GM18502 (cell line): ENCODE measurements at regions not wholly inside any gene's neighbourhood (a gene's known extent, or its start where the extent isn't known, plus 50 kb on each side); places are given as distances from the start of the nearest gene placed in this dataset.
"Not testable (repeated sequence)": the region's sequence is repeated elsewhere in the genome, so short reads cannot be mapped to it uniquely, and the experiment has no call there.

Experiments
- ATAC-seq: cut with Tn5 transposase; IDR thresholded peaks from one replicate; pipeline ENCODE4 v1.9.1; 2021; ENCODE audit warnings: mild to moderate bottlenecking; ENCODE audit not compliant: unreplicated experiment, poor library complexity

DNA sequence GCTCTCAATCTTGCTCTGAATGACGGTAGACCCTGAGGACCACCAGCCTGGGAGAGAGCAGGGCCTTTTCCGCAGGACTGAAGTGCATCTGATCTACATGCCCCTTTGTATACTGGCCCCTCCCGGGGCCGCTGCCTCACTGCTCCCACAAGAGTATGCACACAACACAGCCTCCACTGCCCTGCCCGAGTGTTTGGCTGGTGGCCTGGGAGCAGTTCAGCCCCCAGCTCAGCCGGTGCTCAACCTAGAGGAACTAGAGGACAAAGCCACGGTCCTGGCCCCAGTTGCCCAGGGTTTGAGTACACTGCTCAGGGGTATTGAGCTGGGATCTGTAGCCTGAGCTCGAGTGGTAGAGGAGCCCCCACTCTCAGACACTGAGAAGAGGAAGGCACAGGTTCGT is 118.9 kb upstream of the CAB39 start:
- no peak for ATAC-seq

DNA sequence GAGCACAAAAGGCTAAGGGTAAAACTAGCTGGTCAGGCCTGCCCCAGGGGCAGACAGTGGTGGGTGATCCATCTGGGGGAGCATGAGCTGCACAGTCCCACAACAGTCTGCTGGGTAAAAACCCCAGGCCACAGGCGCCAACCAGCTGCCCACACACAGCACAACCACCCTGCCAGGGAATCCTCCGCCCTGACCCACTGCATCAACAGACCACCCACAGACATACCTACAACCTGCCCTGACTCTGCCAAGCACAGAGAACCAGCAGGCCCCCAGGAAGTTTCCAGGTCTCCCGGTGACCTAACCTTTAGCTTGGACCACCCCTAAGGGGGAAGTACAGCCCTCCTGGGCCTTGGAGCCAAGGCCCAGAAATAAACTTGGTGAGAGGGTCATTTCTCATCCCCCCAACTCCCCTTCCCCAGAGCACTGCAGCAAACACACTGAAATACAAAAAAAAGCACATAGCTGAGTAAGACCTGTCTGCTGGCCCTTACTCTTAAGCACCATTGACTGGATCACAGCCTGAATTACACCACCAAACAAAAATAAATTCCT is 118.3 kb upstream of the CAB39 start:
- ATAC-seq, result no peak

DNA sequence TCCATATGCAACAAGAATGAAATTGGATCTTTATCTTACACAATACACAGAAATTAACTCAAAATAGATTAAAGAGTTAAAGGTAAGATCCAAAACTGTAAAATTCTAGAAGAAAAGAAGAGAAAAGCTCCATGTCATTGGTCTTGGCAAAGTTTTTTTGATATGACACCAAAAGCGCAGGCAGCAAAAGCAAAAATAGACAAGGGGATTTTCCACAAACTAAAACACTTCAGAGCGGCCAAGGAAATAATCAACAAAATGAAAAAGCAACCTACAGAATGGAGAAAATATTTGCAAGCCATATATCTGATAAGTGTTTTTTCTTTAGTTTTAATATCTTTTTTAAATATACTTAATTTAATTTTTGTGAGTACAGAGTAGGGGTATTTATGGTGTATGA is 112.8 kb upstream of the CAB39 start:
- ATAC-seq, result no peak

DNA sequence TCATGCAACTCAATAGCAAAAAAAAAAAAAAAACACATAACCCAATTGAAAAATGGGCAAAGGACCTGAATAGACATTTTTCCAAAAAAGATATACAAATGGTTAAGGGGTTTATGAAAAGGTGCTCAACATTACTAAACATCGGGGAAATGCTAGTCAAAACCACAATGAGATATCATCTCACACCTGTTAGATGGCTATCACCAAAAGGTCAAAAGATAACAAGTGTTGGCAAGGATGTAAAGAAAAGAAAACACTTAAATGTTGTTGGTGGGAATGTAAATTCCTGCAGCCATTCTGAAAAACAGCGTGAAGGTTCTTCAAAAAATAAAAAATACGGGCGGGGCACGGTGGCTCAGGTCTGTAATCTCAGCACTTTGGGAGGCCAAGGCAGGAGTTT is 112.4 kb upstream of the CAB39 start:
- ATAC-seq, result no peak

DNA sequence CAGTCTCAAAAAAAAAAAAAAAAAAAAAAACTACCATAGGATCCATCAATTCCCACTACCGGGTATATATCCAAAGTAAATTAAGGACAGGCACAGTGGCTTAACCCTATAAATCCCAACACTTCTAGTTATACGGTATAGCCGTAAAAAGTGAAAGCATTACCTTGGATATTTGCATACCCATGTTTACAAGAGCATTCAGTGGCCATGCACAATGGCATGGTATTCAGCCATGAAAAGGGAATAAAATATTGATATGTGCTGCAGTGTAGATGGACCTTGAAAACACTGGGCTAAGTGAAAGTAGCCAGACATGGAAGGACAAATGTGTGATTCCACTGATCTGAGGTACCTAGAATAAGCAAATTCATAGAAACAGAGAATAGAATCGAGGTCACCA is 111.8 kb upstream of the CAB39 start:
- ATAC-seq, result no peak

DNA sequence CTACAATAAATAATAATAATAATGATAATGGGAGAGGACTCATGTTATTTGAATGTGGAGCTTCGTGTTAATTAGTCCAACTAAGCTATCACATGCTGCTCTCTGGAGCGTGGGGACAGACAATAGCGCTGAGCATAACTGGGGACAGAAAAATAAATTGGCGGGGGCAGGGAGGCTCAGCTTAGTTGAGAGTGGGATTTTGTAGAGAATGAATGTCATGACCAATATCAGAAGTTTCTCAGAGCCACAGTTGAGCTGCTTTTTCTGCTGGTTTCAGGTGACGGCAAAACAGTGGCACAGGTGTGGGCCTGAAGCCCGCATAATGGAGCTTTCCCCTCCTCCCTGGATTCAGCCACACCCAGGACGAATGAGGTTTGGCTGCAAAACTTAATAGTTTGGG is 111.1 kb upstream of the CAB39 start:
- ATAC-seq, result peak; percentile 63

DNA sequence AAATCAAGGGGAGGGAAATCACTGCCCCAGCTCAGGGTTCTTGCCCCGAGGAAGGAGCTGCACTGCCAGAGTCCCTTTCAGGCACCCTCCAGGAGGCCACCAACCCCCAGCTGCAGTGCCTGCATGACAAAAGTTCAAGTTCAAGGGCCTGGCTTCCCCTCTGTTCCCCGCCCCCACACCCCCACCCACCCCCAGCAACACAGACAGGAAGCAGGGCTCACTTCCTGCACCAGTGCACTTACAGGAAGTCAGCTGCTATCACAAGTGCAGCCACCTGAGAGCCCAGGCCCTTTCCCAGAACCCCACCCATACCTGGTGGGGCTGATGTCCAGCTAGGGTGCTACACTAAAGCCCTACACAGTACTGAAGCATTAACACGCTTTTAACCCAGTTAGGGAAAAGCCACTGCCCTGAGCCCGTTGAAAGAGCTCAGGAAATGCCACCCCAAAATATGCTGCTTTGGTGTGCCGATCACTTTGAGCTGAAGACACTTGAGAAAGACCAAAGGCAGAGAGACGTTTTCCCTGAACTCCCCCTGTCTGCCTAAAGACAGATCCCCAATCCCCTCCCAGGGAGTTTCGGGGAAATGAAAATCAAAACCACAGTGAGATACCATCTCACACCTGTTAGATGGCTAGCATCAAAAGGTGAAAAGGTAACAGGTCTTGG is 109.9 kb upstream of the CAB39 start:
- peak; percentile 60 for ATAC-seq

DNA sequence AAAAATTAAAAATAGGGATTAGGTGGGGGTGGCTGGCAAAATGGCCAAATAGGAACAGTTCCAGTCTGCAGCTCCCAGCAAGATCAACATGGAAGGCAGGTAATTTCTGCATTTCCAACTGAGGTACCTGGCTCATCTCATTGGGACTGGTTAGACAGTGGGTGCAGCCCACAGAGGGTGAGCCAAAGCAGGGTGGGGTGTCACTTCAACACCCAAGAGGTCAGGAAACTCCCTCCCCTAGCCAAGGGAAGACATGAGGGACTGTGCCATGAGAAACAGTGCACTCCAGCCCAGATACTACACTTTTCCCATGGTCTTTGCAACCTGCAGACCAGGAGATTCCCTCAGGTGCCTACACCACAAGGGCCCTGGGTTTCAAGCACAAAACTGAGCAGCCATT is 109.3 kb upstream of the CAB39 start:
- not testable (repeated sequence) for ATAC-seq

DNA sequence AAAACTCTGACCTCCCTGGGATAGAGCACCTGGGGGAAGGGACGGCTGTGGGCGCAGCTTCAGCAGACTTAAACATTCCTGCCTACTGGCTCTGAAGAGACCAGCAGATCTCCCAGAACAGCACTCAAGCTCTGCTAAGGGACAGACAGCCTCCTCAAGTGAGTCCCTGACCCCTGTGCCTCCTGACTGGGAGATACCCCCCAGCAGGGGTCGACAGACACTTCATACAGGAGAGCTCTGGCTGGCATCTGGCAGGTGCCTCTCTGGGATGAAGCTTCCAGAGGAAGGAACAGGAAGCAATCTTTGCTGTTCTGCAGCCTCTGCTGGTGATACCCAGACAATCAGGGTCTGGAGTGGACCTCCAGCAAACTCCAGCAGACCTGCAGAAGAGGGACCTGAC is 108.5 kb upstream of the CAB39 start:
- ATAC-seq, result not testable (repeated sequence)

DNA sequence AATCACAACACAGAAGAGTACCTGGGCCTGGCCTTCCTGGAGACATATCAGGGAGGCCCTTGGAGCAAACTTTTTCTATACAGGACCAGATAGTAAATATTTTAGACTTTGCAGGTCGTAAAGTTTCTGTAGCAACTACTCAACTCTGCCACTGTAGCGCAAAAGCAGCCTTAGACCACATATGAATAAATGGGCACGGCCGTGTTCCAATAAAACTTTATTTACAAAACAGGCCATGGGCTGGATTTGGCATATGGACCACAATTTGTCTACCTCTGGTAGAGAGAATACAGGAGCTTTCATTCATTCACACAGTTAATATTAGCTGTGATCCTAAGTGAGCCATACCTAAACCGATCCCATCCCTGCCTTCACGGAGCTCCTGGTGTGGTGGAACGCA is 98.6 kb upstream of the CAB39 start:
- no peak for ATAC-seq

DNA sequence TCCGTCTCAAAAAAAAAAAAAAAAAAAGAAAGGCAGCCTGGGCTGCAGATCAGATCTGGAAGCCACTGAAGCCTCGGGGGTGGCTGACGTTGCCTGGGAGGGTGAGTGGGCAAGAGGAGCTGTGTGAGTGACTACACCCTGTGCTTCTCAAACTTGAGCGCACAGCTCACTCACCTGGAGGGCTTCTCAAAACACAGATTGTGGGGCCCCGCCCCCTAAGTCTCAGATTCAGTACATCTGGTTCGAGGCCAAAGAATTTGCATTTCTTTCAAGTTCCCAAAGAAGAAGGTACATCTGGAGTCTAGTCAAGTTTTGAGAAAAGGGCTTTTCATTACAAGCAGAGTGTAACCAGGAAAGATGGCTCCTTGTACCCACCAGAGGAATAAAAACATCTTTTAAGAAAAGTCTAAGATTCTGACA is 97.7 kb upstream of the CAB39 start:
- peak; percentile 89 for ATAC-seq

DNA sequence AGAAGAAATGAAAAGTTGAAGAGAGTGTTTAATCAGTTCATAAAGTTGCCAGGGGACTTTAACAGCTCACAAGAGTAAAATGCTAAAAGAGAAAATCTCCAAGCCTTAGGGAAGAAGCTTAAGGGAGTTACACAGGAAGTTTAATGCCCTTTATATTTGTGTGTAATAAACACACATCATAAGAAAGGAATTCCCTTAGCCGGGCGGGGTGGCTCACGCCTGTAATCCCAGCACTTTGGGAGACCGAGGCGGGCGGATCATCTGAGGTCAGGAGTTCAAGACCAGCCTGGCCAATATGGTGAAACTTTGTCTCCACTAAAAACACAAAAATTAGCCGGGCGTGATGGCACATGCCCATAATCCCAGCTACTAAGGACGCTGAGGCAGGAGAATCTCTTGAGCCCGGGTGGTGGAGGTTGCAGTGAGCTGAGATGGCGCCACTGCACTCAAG is 95.4 kb upstream of the CAB39 start:
- ATAC-seq, result not testable (repeated sequence)

DNA sequence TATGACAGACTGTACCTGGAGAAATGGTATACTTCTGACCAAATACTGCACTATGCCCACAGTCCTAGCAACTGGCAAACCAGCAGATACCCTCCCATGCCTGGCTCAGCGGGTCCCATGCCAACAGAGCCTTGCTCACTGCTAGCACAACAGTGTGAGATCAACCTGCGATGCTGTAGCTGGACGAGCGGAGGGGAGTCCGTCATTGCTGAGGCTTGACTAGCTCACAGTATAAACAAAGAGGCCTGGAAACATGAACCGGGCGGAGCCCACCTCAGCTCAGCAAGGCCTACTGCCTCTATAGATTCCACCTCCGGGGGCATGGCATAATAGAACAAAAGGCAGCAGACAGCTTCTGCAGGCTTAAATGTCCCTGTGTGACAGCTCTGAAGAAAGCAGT is 93.2 kb upstream of the CAB39 start:
- no peak for ATAC-seq

DNA sequence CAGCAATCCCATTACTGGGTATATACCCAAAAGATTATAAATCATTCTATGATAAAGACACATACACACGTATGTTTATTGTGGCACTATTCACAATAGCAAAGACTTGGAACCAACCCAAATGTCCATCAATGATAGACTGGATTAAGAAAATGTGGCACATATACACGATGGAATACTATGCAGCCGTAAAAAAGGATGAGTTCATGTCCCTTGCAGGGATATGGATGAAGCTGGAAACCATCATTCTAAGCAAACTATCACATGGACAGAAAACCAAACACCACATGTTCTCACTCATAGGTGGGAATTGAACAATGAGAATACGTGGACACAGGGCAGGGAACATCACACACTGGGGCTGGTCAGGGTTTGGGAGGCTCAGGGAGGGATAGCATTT is 87.4 kb upstream of the CAB39 start:
- ATAC-seq, result not testable (repeated sequence)

DNA sequence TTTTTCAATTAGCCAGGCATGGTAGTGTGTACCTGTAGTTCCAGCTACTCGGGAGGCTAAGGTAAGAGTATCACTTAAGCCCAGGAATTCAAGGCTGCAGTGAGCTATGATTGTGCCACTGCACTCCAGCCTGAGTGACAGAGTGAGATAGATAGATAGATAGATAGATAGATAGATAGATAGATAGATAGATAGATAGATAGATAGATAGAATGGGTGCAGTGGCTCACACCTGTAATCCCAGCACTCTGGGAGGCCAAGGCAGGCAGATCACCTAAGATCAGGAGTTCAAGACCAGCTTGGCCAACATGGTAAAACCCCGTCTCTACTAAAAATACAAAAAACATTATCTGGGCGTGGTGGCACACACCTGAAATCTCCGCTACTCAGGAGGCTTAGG is 85.6 kb upstream of the CAB39 start:
- not testable (repeated sequence) for ATAC-seq

DNA sequence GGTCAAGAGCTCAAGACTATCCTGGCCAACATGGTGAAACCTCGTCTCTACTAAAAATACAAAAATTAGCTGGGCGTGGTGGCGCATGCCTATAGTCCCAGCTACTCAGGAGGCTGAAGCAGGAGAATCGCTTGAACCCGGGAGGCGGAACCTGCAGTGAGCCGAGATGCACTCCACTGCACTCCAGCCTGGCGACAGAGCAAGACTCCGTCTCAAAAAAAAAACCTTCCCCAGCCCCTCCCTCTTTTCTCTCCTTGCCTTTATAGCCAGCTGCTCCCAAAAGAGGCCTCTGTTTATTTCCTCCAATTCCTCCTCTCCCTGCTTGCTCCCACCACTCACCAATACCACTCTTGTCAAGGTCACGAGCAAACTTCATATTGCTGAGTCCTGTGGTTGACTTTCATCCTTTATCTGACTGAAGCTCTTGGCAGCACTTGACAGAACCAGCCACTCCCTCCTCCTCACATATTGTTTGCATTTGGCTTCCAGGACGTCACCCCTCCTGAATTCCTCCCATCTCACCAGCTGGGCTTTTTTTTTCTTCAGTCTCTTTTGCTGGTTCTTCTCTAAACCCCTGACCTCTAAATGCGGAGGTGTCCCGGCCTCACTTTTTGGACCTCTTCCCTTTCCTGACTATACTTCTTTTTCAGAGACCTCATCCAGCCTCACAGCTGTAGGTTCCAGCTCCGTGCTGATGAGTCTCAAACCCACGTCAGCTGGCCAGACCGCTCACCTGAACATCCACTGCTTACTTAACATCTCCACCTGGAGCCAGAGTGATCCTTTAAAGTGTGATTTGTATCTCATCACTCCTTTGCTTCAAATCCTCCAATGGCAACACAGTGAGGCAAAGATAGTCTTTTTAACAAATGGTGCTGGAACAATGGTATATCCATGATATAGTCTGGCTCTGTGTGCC is 84.6 kb upstream of the CAB39 start:
- ATAC-seq, result no peak

DNA sequence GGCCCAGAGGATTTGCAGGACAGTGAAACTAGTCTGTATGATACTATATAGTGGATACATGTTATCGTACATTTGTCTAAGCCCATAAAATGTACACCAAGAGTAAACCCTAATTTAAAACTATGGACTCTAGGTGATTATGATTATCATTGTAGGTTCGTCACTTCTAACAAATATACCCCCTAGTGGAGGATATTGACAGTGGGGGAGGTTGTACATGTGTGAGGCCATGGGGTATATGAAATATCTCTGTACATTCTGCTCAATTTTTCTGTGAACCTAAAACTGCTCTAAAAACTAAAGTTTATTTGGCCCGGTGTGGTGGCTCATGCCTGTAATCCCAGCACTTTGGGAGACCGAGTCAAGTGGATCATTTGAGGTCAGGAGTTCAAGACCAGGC is 81.2 kb upstream of the CAB39 start:
- no peak for ATAC-seq

DNA sequence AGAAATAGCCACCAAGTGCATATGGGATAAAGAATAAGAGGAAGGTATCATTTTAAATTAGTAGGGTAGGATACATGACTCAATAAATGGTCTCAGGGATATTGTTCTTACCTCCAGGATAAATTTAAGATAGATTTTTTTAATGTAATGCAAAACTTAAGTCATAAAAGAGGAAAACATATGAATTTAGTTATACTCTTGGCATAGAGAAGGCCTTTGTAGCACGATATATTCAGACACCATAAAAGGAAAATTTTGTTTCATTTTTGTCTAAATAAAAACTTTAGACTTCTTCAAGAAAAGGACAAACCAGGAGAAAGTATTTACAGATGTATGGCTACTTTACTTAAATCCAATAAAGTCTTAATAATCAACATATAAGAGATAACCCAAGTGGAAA is 78.5 kb upstream of the CAB39 start:
- ATAC-seq, result no peak

DNA sequence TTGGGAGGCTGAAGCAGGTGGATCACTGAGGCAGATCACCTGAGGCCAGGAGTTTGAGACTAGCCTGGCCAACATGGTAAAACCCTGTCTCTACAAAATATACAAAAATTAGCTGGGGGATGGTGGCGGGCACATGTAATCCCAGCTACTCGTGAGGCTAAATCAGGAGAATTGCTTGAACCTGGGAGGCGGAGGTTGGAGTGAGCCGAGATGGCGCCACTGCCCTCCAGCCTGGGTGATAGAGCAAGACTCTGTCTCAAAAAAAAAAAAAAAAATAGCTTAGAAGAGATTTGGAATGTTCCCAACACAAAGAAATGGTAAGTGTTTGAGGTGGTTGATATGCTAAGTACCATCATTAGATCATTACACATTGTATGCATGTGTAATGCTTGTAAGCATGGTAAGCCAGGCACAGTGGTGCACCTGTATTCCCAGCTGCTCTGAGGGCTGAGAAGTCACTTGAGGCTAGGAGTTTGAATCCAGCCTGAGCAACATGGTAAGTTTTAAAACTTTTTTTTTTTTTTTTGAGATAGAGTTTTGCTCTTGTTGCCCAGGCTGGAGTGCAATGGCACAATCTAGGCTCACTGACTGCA is 77.8 kb upstream of the CAB39 start:
- not testable (repeated sequence) for ATAC-seq

DNA sequence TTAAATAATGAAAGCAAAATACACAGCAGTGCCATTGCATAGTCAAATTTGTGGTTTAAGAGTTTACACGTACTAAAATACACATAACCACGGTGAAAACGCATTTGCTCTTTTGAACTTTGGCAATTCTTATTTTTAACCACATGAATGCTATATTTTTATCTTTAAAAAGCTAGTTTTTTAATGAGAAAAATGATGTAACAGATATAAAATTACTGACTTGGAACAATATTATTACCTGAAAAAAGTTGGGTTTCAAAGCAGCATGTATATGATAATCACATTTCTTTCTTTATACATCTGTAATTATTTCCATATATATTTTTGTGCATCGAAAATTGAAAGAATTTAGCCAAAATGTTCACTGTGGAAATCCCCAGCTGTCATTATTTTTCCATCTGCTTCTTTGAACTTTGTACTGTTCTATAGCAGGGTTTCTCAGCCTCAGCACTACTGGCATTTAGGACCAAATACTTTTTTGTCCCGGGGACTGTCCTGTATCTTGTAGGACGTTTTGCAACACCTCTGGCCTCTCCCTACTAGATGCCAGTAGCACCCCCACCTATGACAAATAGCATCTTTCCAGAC is 75.9 kb upstream of the CAB39 start:
- peak; percentile 53 for ATAC-seq

DNA sequence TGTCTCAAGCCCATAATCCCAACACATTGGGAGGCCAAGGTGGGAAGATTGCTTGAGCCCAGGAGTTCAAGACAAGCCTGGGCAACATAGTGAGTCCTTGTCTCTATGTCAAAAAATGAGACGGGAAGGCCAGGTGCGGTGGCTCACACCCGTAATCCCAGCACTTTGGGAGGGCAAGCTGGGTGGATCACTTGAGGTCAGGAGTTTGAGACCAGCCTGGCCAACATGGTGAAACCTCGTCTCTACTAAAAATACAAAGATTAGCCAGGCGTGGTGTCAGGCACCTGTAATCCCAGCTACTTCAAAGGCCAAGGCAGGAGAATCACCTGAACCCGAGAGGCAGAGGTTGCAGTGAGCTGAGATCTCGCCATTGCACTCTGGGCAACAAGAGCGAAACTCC is 75.2 kb upstream of the CAB39 start:
- ATAC-seq, result not testable (repeated sequence)
